Suppressor macrophage (primary cell): ENCODE measurements at regions not wholly inside any gene's neighbourhood (a gene's known extent, or its start where the extent isn't known, plus 50 kb on each side); places are given as distances from the start of the nearest gene placed in this dataset.

Source experiments
- DNase-seq, 4 experiments: peaks; one replicate each; pipeline ENCODE4 v3.0.0-alpha.2; 2020 to 2022

GRCh38 chr16:9306753-9307152 lies 215.3 kb downstream of the HAPSTR1 start:
- DNase-seq: no peak

DNA sequence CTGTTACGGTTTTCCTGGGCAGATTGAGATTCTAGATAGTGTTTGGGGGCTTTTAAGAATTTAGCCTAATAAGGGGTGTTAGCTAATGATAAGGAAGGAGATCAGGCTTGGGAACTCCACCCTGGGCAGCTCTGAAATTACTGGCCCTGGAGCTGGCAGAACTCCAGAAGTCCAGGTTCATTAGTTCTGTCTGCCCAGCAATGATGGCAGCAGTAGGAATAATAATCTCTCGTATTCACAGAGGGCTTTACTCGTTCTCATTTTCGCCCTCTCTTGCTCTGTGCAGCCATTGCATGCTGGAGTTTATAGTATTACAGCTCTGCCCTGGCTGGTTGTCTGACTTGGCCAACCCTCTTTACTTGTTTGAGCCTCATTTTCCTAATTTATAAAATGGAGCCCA lies 216.0 kb downstream of the HAPSTR1 start:
- no peak for DNase-seq

DNA sequence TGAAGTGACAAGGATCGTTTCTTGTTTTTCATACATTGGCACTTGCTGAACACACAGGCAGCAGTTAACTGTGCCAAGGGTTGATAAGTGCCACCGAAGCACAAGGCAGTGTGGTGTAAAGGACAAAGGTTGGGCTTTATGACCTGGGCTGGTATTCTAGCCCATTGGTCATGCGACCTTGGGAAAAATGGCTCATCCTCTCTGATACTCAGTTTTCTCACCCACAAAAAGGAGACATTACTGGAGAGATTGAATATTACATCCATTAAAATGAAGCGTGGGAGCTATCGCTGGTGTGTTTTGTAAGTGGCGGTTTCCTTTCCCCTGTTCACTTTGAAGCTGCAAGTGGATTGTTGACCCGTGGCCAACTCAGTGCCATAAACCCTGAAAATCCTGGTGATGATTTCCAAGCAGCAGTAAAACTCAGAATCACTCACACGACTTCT lies 216.9 kb downstream of the HAPSTR1 start:
- DNase-seq: no peak

DNA sequence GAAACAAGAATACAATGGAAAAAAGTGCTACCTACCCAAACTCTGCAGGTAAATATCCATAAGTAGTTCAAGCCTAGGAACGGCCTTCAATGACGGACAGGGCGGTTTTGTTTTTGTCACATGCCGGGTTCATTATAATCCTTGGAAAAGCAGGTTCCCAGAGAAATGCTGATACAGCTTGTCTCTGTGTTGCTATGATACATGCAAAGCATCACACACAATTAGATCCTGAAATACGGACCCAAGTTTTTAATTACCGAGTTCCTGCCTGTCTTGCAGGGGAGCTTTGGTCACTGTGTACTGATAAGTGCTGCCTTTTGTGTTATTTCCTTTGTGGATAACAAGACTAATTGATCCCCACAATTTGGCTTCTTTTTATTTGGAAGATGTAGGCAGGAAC lies 217.4 kb downstream of the HAPSTR1 start:
- DNase-seq: no peak

DNA sequence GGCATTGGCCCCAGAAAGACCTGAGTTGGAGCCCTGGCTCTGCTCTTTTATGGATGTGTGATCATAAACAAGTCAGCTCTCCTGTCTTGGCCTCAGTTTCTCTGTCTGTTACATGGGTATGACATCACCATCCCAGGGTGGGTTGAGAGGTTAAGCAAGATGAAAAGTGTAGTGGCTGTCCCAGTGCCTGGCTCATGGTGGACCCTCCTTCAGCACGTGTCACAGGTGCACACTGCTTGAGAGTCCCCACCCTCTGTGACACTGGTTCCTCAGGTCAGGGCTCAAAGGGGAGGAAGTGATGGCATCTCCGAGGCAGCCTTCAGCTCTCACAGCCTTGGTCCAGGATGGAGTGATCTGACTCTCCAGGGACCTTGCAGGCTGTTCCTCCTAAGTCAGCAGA lies 218.4 kb downstream of the HAPSTR1 start:
- no peak for DNase-seq

- DNase-seq: peak in 2 of 4 experiments; percentile 16 to 17
These were observed 220.0 kb downstream of the HAPSTR1 start for GRCh38 chr16:9311303-9311954.

DNA sequence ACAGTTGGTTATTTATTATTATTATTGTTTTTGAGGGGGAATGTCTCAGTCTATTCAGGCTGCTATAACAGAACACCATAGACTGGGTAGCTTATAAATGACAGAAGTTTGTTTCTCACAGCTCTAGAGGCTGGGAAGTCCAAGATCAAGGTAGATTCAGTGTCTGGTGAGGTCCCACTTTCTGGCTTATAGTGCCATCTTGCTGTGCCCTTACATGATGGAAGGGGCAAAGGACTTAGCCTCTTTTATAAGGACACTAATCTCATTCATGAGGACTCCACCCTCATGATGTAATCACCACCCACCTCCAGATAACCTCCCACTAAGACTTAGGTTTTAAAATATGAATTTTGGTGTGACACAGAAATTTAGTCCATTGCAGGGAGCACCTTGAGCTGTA lies 224.6 kb downstream of the HAPSTR1 start:
- DNase-seq: no peak

DNA sequence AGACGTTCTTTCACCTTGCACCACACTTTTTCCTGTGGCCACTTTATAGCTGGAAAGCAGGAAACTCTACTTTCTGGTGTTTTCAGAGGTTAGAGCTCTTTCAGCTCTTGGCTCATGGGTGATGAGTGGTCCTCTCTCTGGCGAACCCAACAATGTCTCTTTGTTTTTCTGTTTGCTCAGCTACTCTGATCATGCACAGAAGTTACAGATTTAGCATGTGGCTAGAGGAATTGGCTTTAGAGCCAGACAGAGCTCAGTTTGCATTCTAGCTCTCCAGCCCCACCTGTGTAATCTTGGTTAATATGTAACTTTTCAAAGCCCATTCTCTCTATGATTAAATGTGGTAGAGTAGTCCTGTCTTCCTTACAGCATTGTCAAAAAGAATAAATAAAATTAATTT lies 225.2 kb downstream of the HAPSTR1 start:
- DNase-seq: no peak

GRCh38 chr16:9318764-9319163 lies 227.3 kb downstream of the HAPSTR1 start:
- DNase-seq: no peak

DNA sequence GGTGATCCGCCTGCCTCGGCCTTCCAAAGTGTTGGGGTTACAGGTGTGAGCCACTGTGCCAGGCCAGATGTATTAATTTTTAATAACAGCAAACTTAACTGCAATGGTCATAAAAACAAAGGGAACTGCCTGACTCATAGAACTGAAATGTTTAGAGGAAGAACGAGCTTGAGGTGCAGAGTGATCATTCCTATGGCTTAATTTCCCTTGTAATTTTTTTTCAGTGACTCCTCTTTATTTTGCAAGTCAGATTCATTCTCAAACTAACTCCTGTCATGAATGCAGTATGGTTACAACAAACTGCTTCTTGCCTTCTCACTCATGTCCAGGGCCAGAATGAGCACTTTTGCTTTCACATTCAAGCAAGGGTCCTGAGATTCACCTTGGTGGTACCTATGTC lies 231.3 kb downstream of the HAPSTR1 start:
- no peak for DNase-seq

GRCh38 chr16:9323170-9323569 lies 231.7 kb downstream of the HAPSTR1 start:
- DNase-seq: no peak

GRCh38 chr16:9327253-9327652 lies 235.8 kb downstream of the HAPSTR1 start:
- DNase-seq: no peak

- DNase-seq: no peak
These were observed 237.0 kb downstream of the HAPSTR1 start for GRCh38 chr16:9328411-9328810.

- no peak for DNase-seq
These were observed 238.7 kb downstream of the HAPSTR1 start for GRCh38 chr16:9330095-9330494.

GRCh38 chr16:9331503-9331902 lies 240.1 kb downstream of the HAPSTR1 start:
- no peak for DNase-seq

GRCh38 chr16:9332574-9333148 lies 241.2 kb downstream of the HAPSTR1 start:
- no peak for DNase-seq

DNA sequence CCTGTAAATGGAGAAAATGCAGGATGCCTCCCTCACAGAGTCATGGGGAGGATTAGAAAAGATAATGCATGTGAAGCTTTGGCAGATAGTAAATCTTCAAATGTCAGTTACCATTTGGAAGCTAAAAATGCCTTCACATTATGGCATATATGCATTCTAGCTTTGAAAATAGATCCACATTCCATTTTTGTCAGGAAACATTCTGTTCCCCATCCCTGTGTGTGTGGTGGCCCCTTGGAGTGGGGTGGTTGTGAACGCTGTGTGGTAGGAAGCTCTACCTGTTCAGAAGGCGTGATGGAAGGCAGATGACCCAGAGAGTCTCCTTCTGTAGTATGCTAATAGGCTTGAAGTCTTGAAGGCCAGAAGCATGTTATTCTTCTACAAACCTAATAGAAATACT lies 242.0 kb downstream of the HAPSTR1 start:
- DNase-seq: no peak

GRCh38 chr16:9334103-9334502 lies 242.7 kb downstream of the HAPSTR1 start:
- DNase-seq: no peak

DNA sequence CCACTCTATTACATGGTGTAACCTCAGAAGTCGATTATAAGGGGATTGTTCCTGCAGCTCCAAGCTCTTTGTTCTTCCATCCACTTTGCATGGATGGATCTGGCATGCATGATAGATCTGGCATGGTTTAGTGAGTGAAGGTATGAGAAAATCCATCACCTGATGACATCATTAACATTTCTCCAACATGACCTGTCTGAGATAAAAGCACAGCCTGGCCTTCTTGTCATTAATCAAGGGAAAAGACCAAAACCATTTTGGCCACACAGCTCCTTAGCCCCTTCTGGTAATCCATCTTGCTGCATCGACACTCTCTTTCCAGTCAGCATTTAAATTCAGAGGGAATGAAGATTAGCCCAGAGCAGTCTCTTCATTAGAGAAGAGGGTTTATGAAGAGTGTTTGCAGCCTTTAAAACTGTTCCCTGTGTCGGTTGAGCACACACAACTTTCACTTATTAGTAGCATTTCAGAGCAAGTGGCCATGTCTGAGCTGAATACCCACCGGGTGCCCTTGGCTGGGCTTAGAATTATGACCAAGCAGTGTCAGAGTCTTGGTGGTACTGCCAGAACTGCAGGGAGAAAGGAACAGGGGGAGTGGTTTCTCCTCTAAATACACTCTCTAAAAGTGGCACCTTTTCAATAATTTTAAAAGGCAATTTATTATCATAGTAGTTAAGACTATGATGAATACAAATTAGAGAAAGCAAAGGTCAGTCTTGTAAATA lies 246.0 kb downstream of the HAPSTR1 start:
- DNase-seq: no peak

DNA sequence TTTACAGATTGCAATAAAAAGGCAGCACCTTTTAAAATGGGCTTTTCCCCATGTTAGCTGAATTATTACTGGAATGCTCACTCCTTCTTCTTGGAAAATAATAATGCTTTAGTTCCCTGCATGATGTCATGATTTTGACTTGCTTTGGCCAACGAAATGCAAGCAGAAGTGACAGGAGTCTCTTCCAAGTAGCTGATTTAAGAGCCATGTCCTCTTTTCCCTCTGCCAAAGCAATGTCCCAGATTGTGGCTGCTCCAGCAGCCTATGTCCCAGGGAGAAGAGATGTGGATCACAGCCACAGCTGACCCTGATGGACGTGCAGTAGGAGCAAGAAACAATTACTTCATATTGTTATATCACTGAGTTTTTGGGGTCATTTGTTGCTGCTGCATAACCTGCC lies 246.6 kb downstream of the HAPSTR1 start:
- no peak for DNase-seq

- no peak for DNase-seq
These were observed 247.1 kb downstream of the HAPSTR1 start for GRCh38 chr16:9338510-9338909.

GRCh38 chr16:9340526-9341256 lies 249.2 kb downstream of the HAPSTR1 start:
- DNase-seq: no peak

- no peak for DNase-seq
These were observed 251.8 kb downstream of the HAPSTR1 start for GRCh38 chr16:9343276-9343675.
